ENCODE measurements at regions not wholly inside any gene's neighbourhood (a gene's known extent, or its start where the extent isn't known, plus 50 kb on each side); places are given as distances from the start of the nearest gene placed in this dataset.

GRCh38 chr7:56483153-56483552, 366.9 kb upstream of the NUPR2 start:
- Histone ChIP-seq H3K9me3 (ENCODE audit: control insufficient read depth, low read depth, low read length) (peaks cover 75% of the 10 kb centered on the region), H3K4me1 (ENCODE audit: insufficient read depth, low read length) (no peaks in the 10 kb centered on the region), H3K27me3 (ENCODE audit: insufficient read depth, low read length) (no peaks in the 10 kb centered on the region), H3K14ac (ENCODE audit: insufficient read depth, low read length) (no peak overlapping the region), H2BK20ac (ENCODE audit: low read depth, low read length, poor library complexity, severe bottlenecking) (no peak overlapping the region), H3K4ac (ENCODE audit: low read depth, low read length) (no peak overlapping the region), H4K20me1 (ENCODE audit: control insufficient read depth, insufficient read depth, insufficient read length) (no peaks in the 10 kb centered on the region), H2AFZ (ENCODE audit: low read length) (no peak overlapping the region), H2BK12ac (ENCODE audit: insufficient read length, low read depth, low read length) (no peak overlapping the region), H3K9ac (ENCODE audit: extremely low read depth, insufficient read length, low read length) (no peak overlapping the region), H2BK5ac (ENCODE audit: insufficient read length, low read length) (no peak overlapping the region), H3T11ph (ENCODE audit: low read length) (no peak overlapping the region), H3K79me1 (ENCODE audit: insufficient read depth, low read depth, low read length, poor library complexity, severe bottlenecking) (no peaks in the 10 kb centered on the region), H2BK120ac (ENCODE audit: low read depth, low read length, poor library complexity, severe bottlenecking) (no peak overlapping the region), H3K56ac (ENCODE audit: insufficient read length, low read depth, low read length) (no peak overlapping the region), H2AK5ac (ENCODE audit: insufficient read length, low read length) (no peak overlapping the region), H3K27ac (ENCODE audit: insufficient read length, low read depth, low read length) (no peak overlapping the region), H3K18ac (ENCODE audit: insufficient read length, low read depth, low read length) (no peak overlapping the region), H4K91ac (ENCODE audit: insufficient read length, low read depth, low read length) (no peak overlapping the region), H3K4me2 (ENCODE audit: insufficient read depth, insufficient read length, low read length) (no peak overlapping the region), H3K23me2 (ENCODE audit: insufficient read length, low read depth, low read length, poor library complexity, severe bottlenecking) (no peaks in the 10 kb centered on the region), H2BK15ac (ENCODE audit: low read depth, low read length) (no peak overlapping the region), H4K5ac (ENCODE audit: insufficient read length, low read depth, low read length) (no peak overlapping the region), H3K79me2 (ENCODE audit: insufficient read depth, low read length) (no peaks in the 10 kb centered on the region), H4K8ac (replicated peaks; ENCODE audit: insufficient read length, low read depth, low read length) (no peak overlapping the region), H3K23ac (ENCODE audit: insufficient read length, low read depth, low read length) (no peak overlapping the region)
- Mint-ChIP-seq H3K4me1 (no peaks in the 10 kb centered on the region), H3K4me3 (no peak overlapping the region), H3K36me3 (ENCODE audit: insufficient read depth in 1 of 3, low read depth in 3 of 3) (peaks cover 15 to 35% (median 25%) of the 10 kb centered on the region in 3 experiments; a peak in 6 of 7 replicates), H3K9me3 (peaks cover 94 to 97% of the 10 kb centered on the region in 2 experiments), H3K27me3 (ENCODE audit: low read depth) (peaks cover 5% of the 10 kb centered on the region), H3K27ac (no peak overlapping the region)
- WGBS (ENCODE audit: extremely low coverage, insufficient read length, low lambda C conversion rate): no CpG with 5 or more reads among the region's 22 CpGs
- no peak for DNase-seq
- TF ChIP-seq, protein P1, sequence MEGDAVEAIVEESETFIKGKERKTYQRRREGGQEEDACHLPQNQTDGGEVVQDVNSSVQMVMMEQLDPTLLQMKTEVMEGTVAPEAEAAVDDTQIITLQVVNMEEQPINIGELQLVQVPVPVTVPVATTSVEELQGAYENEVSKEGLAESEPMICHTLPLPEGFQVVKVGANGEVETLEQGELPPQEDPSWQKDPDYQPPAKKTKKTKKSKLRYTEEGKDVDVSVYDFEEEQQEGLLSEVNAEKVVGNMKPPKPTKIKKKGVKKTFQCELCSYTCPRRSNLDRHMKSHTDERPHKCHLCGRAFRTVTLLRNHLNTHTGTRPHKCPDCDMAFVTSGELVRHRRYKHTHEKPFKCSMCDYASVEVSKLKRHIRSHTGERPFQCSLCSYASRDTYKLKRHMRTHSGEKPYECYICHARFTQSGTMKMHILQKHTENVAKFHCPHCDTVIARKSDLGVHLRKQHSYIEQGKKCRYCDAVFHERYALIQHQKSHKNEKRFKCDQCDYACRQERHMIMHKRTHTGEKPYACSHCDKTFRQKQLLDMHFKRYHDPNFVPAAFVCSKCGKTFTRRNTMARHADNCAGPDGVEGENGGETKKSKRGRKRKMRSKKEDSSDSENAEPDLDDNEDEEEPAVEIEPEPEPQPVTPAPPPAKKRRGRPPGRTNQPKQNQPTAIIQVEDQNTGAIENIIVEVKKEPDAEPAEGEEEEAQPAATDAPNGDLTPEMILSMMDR (conservative IDR thresholded peaks at IDR 0.05): no peak

Data from H9 (cell line).